ENCODE measurements at regions not wholly inside any gene's neighbourhood (a gene's known extent, or its start where the extent isn't known, plus 50 kb on each side); places are given as distances from the start of the nearest gene placed in this dataset.

DNA sequence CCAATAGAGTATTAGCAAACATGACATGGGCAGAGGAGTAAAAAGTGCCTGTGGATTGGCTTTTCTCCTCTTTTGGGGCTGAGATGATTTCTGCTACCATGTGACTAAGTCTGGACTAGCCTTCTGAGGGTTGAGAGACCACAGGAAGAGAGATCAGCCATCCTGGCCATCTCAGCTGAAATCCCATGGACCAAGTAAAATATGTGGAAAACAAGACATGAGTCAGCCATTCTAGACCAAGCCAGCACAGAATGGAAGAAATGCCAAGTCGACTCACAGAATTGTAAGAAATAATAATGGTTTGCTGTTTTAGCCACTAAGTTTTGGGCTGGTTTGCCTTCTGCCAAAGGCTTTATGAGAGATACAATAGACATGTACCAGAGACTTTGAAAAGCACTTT lies 377.8 kb downstream of the CHSY3 start (continued):
- TF ChIP-seq ZNF609 (CRISPR knock-in tag; IDR thresholded peaks at IDR 0.05; ENCODE audit: borderline replicate concordance): no peak
- no peak for TF ChIP-seq ZNF644 (tag; IDR thresholded peaks at IDR 0.05; ENCODE audit: low read depth)
- TF ChIP-seq ZFX (CRISPR knock-in tag; IDR thresholded peaks at IDR 0.05): no peak
- no peak for TF ChIP-seq ELF4 (CRISPR knock-in tag; IDR thresholded peaks at IDR 0.05)
- TF ChIP-seq MBD1 (CRISPR knock-in tag; IDR thresholded peaks at IDR 0.05): no peak
- no peak for TF ChIP-seq YY1 (IDR thresholded peaks at IDR 0.05; ENCODE audit: borderline replicate concordance in 1 of 3, control insufficient read depth in 1 of 3, extremely low read depth in 1 of 3, insufficient read depth in 3 of 3, insufficient read length in 1 of 3, insufficient replicate concordance in 2 of 3, low read depth in 1 of 3, low read length in 2 of 3)
